Neural cell (in vitro differentiated cells): ENCODE measurements at regions not wholly inside any gene's neighbourhood (a gene's known extent, or its start where the extent isn't known, plus 50 kb on each side); places are given as distances from the start of the nearest gene placed in this dataset.

Experiments
- H2AFZ ChIP-seq: fragments of 200-600, 300-800 bp; sonication (generic), shearing (Covaris generic); 2 replicates; pipeline ENCODE4 v1.6.0; 2014; ENCODE audit warnings: low read depth, mild to moderate bottlenecking, antibody characterized with exemption, low read length, moderate library complexity
- H3F3A ChIP-seq: fragments of 200-600 bp; shearing (Covaris generic); 2 replicates; pipeline ENCODE4 v1.6.1; 2016; ENCODE audit warnings: mild to moderate bottlenecking, moderate library complexity, mixed read lengths, antibody characterized with exemption, low read length; ENCODE audit not compliant: insufficient read depth, poor library complexity, severe bottlenecking
- H3K27ac ChIP-seq: fragments of 200-600, 300-800 bp; sonication (generic), shearing (Covaris generic); 2 replicates; pipeline ENCODE4 v1.5.1; 2014; ENCODE audit warnings: mild to moderate bottlenecking, low read length, moderate library complexity
- H3K27me3 ChIP-seq: fragments of 300-800, 200-600 bp; sonication (generic), shearing (Covaris generic); 2 replicates; pipeline ENCODE4 v1.6.0; 2014; ENCODE audit warnings: mild to moderate bottlenecking, low read depth, low read length, moderate library complexity; ENCODE audit not compliant: insufficient read depth
- H3K36me3 ChIP-seq: fragments of 300-800, 200-600 bp; sonication (generic), shearing (Covaris generic); 2 replicates; pipeline ENCODE4 v1.5.1; 2014; ENCODE audit warnings: mild to moderate bottlenecking, antibody characterized with exemption, low read length, moderate library complexity; ENCODE audit not compliant: insufficient read depth
- H3K4me2 ChIP-seq: fragments of 300-800, 200-600 bp; sonication (generic), shearing (Covaris generic); 2 replicates; pipeline ENCODE4 v1.6.0; 2014; ENCODE audit warnings: mild to moderate bottlenecking, low read length
- H3K4me3 ChIP-seq: fragments of 300-800, 200-600 bp; sonication (generic), shearing (Covaris generic); 2 replicates; pipeline ENCODE4 v1.5.1; 2014; ENCODE audit warnings: mild to moderate bottlenecking, low read length, moderate library complexity
- H3K79me2 ChIP-seq: fragments of 200-600 bp; shearing (Covaris generic); replicated peaks from 2 replicates; pipeline ENCODE4 v1.6.0; 2014; ENCODE audit warnings: mild to moderate bottlenecking, low read length, moderate library complexity; ENCODE audit not compliant: insufficient read depth
- H3K9ac ChIP-seq: fragments of 300-800, 200-600 bp; sonication (generic), shearing (Covaris generic); 2 replicates; pipeline ENCODE4 v1.6.1; 2016; ENCODE audit warnings: mild to moderate bottlenecking, low read length, mixed read lengths
- H3K9me2 ChIP-seq: fragments of 200-600 bp; shearing (Covaris generic); 2 replicates; pipeline ENCODE4 v1.6.1; 2016; ENCODE audit warnings: mild to moderate bottlenecking, low read length, mixed read lengths; ENCODE audit not compliant: insufficient read depth
- H3K9me3 ChIP-seq: fragments of 200-600, 300-800 bp; sonication (generic), shearing (Covaris generic); 2 replicates; pipeline ENCODE4 v1.6.1; 2016; ENCODE audit warnings: mild to moderate bottlenecking, mixed run types, low read length, moderate library complexity, mixed read lengths
- H4K20me1 ChIP-seq: fragments of 200-600 bp; shearing (Covaris generic); 2 replicates; pipeline ENCODE4 v1.6.1; 2016; ENCODE audit warnings: mild to moderate bottlenecking, mixed run types; ENCODE audit not compliant: insufficient read depth
- CTCF ChIP-seq: fragments of 450-650 bp; IDR thresholded peaks from 2 replicates; pipeline ENCODE4 v1.5.1; 2014; ENCODE audit warnings: antibody characterized with exemption, mild to moderate bottlenecking, moderate library complexity; ENCODE audit not compliant: poor library complexity, severe bottlenecking
- EP300 ChIP-seq: fragments of 450-650 bp; conservative IDR thresholded peaks from 2 replicates; pipeline ENCODE4 v1.6.1; 2014; ENCODE audit warnings: antibody characterized with exemption, mild to moderate bottlenecking, moderate library complexity; ENCODE audit not compliant: poor library complexity, severe bottlenecking
- EZH2 ChIP-seq: fragments of 200-600, 300-800 bp; shearing (Covaris generic), sonication (generic); IDR thresholded peaks from 2 replicates; pipeline ENCODE4 v1.6.1; 2014; ENCODE audit warnings: antibody characterized with exemption, low read length, borderline replicate concordance, mild to moderate bottlenecking; ENCODE audit not compliant: insufficient read depth, poor library complexity, severe bottlenecking
- MXI1 ChIP-seq: fragments of 450-650 bp; conservative IDR thresholded peaks from 2 replicates; pipeline ENCODE4 v1.6.1; 2014; ENCODE audit warnings: antibody characterized with exemption, mild to moderate bottlenecking; ENCODE audit not compliant: poor library complexity, severe bottlenecking
- POLR2AphosphoS5 ChIP-seq: IDR thresholded peaks from 2 replicates; pipeline ENCODE4 v1.6.1; 2012
- RAD21 ChIP-seq: fragments of 450-650 bp; conservative IDR thresholded peaks from 2 replicates; pipeline ENCODE4 v1.6.1; 2014; ENCODE audit warnings: antibody characterized with exemption, mild to moderate bottlenecking, moderate library complexity
- REST ChIP-seq: IDR thresholded peaks from 2 replicates; pipeline ENCODE4 v1.6.1; 2012; ENCODE audit warnings: borderline replicate concordance
- SMC3 ChIP-seq: fragments of 450-650 bp; conservative IDR thresholded peaks from 2 replicates; pipeline ENCODE4 v1.6.1; 2014; ENCODE audit warnings: antibody characterized with exemption, mild to moderate bottlenecking, moderate library complexity; ENCODE audit not compliant: poor library complexity
- TAF1 ChIP-seq: IDR thresholded peaks from 2 replicates; pipeline ENCODE4 v1.6.1; 2012; ENCODE audit warnings: low read depth

- no peaks in the 10 kb centered on the region for H3K9me3 ChIP-seq
- H3K4me2 ChIP-seq = no peak overlapping the region
- H3K9ac ChIP-seq = no peak overlapping the region
- no peak overlapping the region for H3K4me3 ChIP-seq
- no peaks in the 10 kb centered on the region for H4K20me1 ChIP-seq
- H3K79me2 ChIP-seq = no peaks in the 10 kb centered on the region
- H2AFZ ChIP-seq = no peak overlapping the region
- no peak for TF ChIP-seq POLR2AphosphoS5
- TF ChIP-seq REST = no peak
- no peak for TF ChIP-seq EZH2
- TF ChIP-seq TAF1 = no peak
- no peak for TF ChIP-seq CTCF
- no peak for TF ChIP-seq MXI1
- TF ChIP-seq EP300 = no peak
- no peak for TF ChIP-seq SMC3
- no peak for TF ChIP-seq RAD21
- no peaks in the 10 kb centered on the region for H3K36me3 ChIP-seq
- H3K27ac ChIP-seq = no peak overlapping the region
- H3K27me3 ChIP-seq = no peaks in the 10 kb centered on the region
- H3F3A ChIP-seq = no peaks in the 10 kb centered on the region
- H3K9me2 ChIP-seq = no peaks in the 10 kb centered on the region
Measured at GRCh38 chr7:66529883-66530610, 98.6 kb upstream of the KCTD7 start.

GRCh38 chr7:66535414-66536329 is 93.0 kb upstream of the KCTD7 start:
- Histone ChIP-seq H3K27ac (no peak overlapping the region), H2AFZ (no peak overlapping the region), H3K27me3 (no peaks in the 10 kb centered on the region), H3K9ac (no peak overlapping the region), H3K9me3 (no peaks in the 10 kb centered on the region), H3F3A (no peaks in the 10 kb centered on the region), H3K4me2 (no peak overlapping the region), H3K36me3 (no peaks in the 10 kb centered on the region), H3K9me2 (no peaks in the 10 kb centered on the region), H3K4me3 (no peak overlapping the region), H3K79me2 (no peaks in the 10 kb centered on the region), H4K20me1 (no peaks in the 10 kb centered on the region)
- no peak for TF ChIP-seq RAD21
- no peak for TF ChIP-seq MXI1
- TF ChIP-seq SMC3 = no peak
- no peak for TF ChIP-seq EP300
- no peak for TF ChIP-seq CTCF
- no peak for TF ChIP-seq EZH2
- no peak for TF ChIP-seq REST
- TF ChIP-seq TAF1 = no peak
- no peak for TF ChIP-seq POLR2AphosphoS5
